ENCODE measurements at regions not wholly inside any gene's neighbourhood (a gene's known extent, or its start where the extent isn't known, plus 50 kb on each side); places are given as distances from the start of the nearest gene placed in this dataset.

DNA sequence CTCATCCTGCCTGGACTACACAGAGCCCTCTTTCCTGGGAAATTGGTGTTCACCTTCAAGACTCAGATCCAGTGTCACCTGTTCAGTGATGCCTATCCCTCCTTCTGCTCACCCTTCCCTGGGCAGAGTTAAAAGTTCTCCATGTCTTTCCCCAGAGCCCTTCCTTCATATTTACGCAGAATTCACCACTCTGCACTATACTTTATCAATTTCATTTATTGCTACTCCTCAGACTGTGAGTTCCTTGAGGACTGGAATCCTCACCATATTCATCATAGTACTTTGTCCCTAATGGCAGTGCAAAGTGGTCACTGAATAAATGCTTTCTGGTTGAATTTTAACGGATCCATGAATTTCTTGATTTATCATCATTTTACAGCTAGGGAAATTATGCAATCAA lies 300.0 kb downstream of the CHRM3 start:
- no peak for DNase-seq

DNA sequence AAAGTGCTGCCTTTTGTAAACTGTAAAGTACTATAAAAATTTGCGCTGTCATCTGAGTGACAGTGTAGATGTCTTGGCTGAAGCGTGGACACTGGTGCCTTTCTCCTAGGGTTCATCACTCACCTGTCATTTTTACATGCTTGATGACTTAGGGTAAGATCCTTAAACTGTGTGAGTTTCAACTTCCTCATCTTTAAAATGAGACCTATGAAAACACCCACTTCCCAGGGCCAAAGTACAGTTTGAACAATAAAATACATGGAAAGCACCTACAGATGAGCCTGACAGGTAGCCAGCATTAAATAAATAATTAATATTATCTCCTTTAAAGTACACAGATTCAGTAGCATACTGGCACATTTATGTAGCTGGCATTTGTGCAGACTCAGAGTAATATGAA lies 309.9 kb downstream of the CHRM3 start:
- no peak for DNase-seq

DNA sequence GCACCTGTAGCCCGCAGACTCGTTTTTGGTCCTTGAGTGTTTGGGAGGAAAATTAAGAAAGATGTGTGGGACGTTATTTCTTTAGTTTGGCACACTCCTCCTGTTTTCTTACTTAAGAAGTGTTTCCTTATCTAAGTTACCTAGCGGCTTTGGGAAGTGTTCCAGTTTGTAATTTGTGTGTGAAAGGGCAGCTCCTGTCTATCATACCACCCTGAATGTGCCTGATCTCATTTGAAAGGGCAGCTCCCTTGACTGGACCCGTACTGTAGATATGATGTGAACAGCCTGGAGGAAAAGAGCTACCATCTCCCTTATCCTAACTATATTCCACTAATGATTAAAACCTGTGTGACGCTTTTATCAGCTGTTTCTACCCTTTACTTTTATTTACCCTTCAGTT lies 314.3 kb downstream of the CHRM3 start:
- no peak for DNase-seq

DNA sequence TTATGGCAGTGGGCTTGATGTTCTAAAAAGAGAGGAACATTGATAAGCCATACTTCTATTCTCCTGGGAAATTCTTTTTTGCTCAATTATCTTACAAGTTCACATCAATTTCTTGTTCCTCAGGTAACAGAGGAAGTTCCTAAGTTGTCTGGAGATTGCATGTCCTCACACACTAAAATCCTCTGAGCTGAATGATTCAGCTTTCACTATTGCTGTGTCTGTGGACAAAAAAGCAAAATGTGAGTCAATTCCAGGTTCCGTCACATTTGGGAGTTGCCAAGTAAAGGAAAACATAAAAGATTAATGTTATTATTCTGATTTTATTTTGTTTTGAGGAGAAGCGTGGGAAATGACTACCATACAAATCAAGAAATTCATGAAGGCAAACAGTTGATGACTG lies 316.7 kb downstream of the CHRM3 start:
- DNase-seq = no peak

- DNase-seq = no peak
These were observed 320.0 kb downstream of the CHRM3 start for GRCh38 chr1:239706245-239706892.

- no peak for DNase-seq
These were observed 321.2 kb downstream of the CHRM3 start for GRCh38 chr1:239707615-239708014.

DNA sequence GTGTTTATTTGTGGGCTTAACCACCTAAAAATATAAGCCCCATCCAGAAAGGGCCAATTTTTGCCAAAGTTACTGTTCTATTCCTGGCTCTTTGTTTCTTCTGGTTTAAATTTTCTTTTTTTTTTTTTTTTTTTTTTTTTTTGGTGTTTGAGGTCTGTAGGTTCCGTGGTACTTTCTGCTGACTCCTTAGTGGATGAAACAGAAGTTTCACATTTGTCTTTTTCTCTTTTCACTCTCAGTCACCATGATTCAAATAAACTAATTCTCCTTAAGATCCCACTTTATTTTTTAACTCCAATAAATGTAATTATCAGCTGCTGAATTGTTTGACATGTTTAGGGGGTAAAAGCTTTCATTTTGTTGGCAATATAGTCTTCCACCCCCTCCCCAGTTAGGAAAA lies 322.3 kb downstream of the CHRM3 start:
- no peak for DNase-seq

GRCh38 chr1:239711768-239712167 lies 325.4 kb downstream of the CHRM3 start:
- DNase-seq = no peak

DNA sequence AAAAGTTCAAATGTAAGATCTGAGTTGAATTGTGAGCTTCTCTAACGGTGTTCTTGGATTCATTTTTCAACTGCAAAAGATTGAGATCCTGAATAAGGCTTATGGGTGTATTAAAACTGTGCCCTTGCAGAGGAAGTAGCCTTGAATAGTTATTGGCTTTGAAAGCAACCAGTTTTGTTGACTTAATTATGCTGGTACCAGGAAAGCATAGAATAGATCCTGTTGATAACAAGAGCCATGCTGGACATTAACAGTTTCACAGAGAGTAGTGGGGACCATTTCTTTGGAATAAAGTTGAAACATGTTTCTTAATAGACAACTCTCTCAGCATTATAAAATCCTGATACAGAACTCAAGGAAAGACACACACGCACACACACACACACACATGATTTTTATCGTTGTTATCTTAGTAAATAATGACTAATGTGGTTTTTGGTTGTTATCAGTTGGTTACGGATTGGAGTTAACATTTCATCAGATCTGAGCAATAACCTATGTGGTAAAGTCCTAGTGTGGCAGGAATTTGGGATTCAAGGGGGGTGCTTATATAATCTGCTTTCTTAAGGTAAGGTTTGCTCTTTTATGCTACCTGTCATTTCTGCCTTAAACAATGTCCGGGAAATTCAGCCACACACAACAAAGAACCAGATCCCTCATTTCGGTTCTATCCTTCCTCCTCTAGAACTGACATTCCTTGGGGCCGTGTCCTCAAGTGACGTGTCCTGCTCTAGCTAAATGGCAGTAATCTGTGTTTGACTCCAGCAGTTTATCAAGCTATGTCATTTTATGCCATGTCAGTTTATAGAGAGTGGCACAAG lies 330.9 kb downstream of the CHRM3 start:
- DNase-seq = peak; percentile 12

DNA sequence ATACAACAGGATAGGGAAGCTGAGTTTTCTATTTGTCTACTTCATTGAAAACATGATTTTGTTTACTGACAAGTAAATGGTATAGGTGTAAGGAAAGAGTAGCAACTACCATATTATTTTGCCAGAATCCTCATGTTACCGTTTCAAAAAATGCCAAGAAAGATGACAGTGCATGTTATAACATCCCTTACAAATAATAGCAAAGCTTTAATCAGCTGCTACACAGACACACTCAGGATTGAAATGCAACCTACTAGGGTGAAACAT lies 331.5 kb downstream of the CHRM3 start:
- no peak for DNase-seq

DNA sequence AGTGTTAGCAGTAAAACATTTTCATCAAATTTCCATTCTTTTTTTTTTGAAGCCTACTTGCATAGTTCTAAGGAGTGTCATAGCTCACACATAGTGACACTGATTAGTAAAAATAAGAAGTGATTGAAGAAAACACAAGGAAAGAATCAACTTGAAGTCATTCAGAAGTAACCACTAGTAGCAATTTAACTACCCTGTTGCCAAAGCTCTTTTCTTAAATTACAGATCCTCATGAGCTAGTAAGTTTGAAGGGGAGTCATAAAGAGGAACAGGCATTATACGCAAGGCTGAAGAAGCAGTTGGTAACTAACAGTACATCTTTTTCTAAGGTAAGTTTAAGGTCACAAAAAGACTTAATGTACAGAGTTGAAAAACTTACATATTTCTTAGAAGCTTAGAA lies 332.2 kb downstream of the CHRM3 start:
- DNase-seq = no peak

- no peak for DNase-seq
These were observed 332.7 kb downstream of the CHRM3 start for GRCh38 chr1:239718997-239719628.

GRCh38 chr1:239719642-239720258 lies 333.4 kb downstream of the CHRM3 start:
- DNase-seq = no peak

DNA sequence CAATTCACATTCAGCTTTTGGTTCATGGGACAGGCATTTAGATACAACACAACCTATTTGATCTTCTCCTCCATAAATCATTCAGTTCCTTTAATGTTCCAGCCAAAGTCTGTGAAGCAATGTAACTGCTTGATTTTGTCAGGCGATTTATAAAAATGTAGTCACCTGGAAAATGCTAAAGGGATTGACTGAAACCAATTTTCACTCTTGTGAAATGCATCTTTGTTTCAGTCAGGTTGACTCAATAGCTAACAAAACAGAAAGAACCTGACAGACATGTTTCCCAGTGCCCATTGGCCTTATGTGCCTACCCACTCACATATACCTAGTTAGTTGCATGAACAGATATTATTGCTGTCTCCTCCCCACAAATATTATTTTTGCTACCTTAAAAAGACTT lies 335.7 kb downstream of the CHRM3 start:
- DNase-seq = no peak

DNA sequence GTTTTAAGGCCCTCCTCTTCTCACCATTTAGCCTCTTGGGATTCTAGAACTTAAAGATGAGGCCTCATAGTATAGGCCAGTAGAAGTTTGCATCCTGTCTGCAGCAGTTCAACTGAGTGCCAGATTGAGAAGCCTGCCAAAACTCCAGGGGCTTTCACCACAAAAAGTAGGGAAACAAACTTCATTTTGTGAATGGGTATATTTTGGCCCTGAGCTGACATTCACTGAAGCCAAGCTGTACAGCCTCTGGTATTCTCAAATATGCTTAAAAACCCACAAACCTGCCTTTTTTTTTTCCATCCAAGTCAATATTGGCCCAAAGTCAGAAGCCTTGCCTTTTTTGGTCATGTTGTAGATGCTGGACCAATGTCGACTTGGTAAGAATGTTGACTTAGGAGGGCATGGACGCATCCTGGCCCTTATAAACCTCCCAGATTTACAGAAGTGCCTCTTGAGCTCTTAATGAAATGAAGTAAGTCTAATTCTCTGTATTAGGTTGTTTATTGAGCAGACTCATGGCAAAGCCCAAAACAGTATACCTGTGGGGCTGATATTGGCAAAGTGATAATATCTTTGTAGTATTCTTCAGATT lies 337.5 kb downstream of the CHRM3 start:
- no peak for DNase-seq

GRCh38 chr1:239725371-239725770 lies 339.0 kb downstream of the CHRM3 start:
- no peak for DNase-seq

DNA sequence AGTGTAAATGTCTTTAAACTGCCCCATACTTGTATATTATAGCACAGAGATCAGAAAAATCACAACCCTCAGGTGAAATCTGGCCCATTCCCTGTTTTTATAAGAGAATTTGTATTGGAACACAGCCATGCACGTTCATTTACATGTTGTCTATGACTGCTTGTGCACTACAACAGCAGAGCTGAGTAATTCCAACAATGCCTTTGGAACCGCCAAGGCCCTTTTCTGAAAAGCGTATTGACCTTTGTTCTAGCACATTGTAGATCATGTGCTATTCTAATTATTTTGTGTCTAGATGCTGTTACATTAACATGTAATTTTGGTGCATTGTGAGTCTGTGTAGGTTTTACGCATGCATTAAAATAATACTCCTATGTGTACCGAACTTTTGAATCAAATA lies 339.6 kb downstream of the CHRM3 start:
- no peak for DNase-seq

DNA sequence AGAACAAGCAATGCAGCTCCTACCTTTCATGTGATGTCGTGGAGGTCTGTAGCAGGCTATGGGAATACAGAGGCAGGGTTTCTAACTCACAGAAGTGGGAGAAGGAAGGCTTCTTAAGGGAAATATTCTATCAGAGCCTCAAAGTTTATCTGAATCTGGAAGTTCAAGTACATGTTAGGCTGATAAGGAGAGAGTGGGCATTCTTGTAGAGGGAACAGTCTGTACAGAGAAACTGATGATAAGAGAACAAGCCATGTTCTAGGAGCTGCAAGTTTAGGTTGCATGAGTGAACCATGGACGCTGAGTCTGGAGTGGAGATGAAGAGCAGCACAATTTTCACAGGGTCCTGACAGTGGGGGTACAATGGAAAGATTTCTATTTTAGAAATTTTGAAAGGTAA lies 344.0 kb downstream of the CHRM3 start:
- no peak for DNase-seq

DNA sequence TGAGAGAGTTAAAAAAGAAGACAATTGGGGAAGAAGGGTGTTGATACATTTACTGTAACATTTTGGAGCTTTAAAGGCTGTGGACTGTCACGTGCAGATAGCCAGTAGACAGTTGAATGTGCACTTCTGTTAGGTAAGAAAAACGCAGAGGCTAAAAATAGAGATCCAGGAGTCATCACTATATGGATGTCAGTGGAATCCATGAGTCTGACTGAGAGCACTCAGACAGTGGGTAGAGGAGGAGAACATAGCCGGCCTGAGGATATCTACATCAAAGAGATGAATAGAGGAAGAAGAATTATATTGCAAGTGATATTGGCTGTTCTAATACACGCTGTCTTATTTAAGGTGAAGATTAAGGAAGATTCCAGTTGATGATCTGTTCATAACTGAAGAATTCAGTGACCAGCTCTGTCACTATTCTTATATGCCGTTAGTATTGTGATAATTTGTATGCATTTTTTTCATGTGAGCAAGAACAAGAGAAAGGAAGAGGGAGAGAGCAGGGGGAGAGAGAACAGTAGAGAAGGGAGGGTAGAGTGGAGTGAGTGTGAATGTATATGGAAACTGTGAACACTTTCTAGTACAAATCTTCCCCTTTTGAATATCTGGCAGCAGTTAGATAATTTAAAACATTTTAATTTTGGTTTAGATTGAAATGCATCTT lies 344.8 kb downstream of the CHRM3 start:
- peak; percentile 37 for DNase-seq

- no peak for DNase-seq
These were observed 346.4 kb downstream of the CHRM3 start for GRCh38 chr1:239732770-239733169.

GRCh38 chr1:239733995-239734394 lies 347.6 kb downstream of the CHRM3 start:
- DNase-seq = peak; percentile 9

GRCh38 chr1:239735111-239735510 lies 348.7 kb downstream of the CHRM3 start:
- DNase-seq = no peak

GRCh38 chr1:239736479-239736878 lies 350.1 kb downstream of the CHRM3 start:
- no peak for DNase-seq
